ENCODE measurements at regions not wholly inside any gene's neighbourhood (a gene's known extent, or its start where the extent isn't known, plus 50 kb on each side); places are given as distances from the start of the nearest gene placed in this dataset.

- DNase-seq (ENCODE audit: low read depth): no peak
These were observed 169.9 kb downstream of the DHX35 start for GRCh38 chr20:39132093-39132492.

GRCh38 chr20:39130627-39131026 lies 168.5 kb downstream of the DHX35 start:
- no peak for DNase-seq (ENCODE audit: low read depth)

GRCh38 chr20:39129523-39129922 lies 167.4 kb downstream of the DHX35 start:
- DNase-seq (ENCODE audit: low read depth): no peak

- no peak for DNase-seq (ENCODE audit: low read depth)
These were observed 161.9 kb downstream of the DHX35 start for GRCh38 chr20:39124064-39124463.

GRCh38 chr20:39123185-39123557 lies 161.0 kb downstream of the DHX35 start:
- DNase-seq (ENCODE audit: low read depth): no peak

- peak; percentile 94 for DNase-seq (ENCODE audit: low read depth)
These were observed 155.3 kb downstream of the DHX35 start for GRCh38 chr20:39117491-39117890.

- no peak for DNase-seq (ENCODE audit: low read depth)
These were observed 153.9 kb downstream of the DHX35 start for GRCh38 chr20:39116020-39116419.

- peak; percentile 45 for DNase-seq (ENCODE audit: low read depth)
These were observed 150.1 kb downstream of the DHX35 start for GRCh38 chr20:39112178-39112743.

- no peak for DNase-seq (ENCODE audit: low read depth)
These were observed 149.4 kb downstream of the DHX35 start for GRCh38 chr20:39111359-39112177.

GRCh38 chr20:39110819-39111136 lies 148.6 kb downstream of the DHX35 start:
- DNase-seq (ENCODE audit: low read depth): no peak

GRCh38 chr20:39109933-39110818 lies 148.0 kb downstream of the DHX35 start:
- DNase-seq (ENCODE audit: low read depth): no peak

- peak; percentile 74 for DNase-seq (ENCODE audit: low read depth)
These were observed 146.6 kb downstream of the DHX35 start for GRCh38 chr20:39108746-39109145.

GRCh38 chr20:39107741-39108140 lies 145.6 kb downstream of the DHX35 start:
- DNase-seq (ENCODE audit: low read depth): no peak

GRCh38 chr20:39106791-39107190 lies 144.6 kb downstream of the DHX35 start:
- DNase-seq (ENCODE audit: low read depth): no peak

- DNase-seq (ENCODE audit: low read depth): no peak
These were observed 143.4 kb downstream of the DHX35 start for GRCh38 chr20:39105551-39105950.

GRCh38 chr20:39103732-39104131 lies 141.6 kb downstream of the DHX35 start:
- no peak for DNase-seq (ENCODE audit: low read depth)

GRCh38 chr20:39103305-39103704 lies 141.2 kb downstream of the DHX35 start:
- no peak for DNase-seq (ENCODE audit: low read depth)

- no peak for DNase-seq (ENCODE audit: low read depth)
These were observed 139.8 kb downstream of the DHX35 start for GRCh38 chr20:39101895-39102294.

- no peak for DNase-seq (ENCODE audit: low read depth)
These were observed 138.5 kb downstream of the DHX35 start for GRCh38 chr20:39100691-39101090.

GRCh38 chr20:39097889-39098288 lies 135.7 kb downstream of the DHX35 start:
- DNase-seq (ENCODE audit: low read depth): no peak

- no peak for DNase-seq (ENCODE audit: low read depth)
These were observed 133.7 kb downstream of the DHX35 start for GRCh38 chr20:39095870-39096269.

- no peak for DNase-seq (ENCODE audit: low read depth)
These were observed 132.2 kb downstream of the DHX35 start for GRCh38 chr20:39094391-39094790.

Measured in HT1080 (cell line).